Activated naive CD4-positive, alpha-beta T cell treated with anti-CD3 and anti-CD28 coated beads, Interleukin-2, amount 50 U/mL, for 24 hours (primary cell): ENCODE measurements at regions not wholly inside any gene's neighbourhood (a gene's known extent, or its start where the extent isn't known, plus 50 kb on each side); places are given as distances from the start of the nearest gene placed in this dataset.

ENCODE experiments used
- H3K27ac Mint-ChIP-seq: one replicate; pipeline ENCODE4 v1.8.0; 2021; ENCODE audit warnings: mild to moderate bottlenecking, mixed read lengths
- H3K27me3 Mint-ChIP-seq: one replicate; pipeline ENCODE4 v1.8.0; 2021; ENCODE audit warnings: mixed read lengths
- H3K36me3 Mint-ChIP-seq: one replicate; pipeline ENCODE4 v1.8.0; 2021; ENCODE audit warnings: mixed read lengths
- H3K4me1 Mint-ChIP-seq: one replicate; pipeline ENCODE4 v1.8.0; 2021; ENCODE audit warnings: mixed read lengths
- H3K4me3 Mint-ChIP-seq: one replicate; pipeline ENCODE4 v1.8.0; 2021; ENCODE audit warnings: mild to moderate bottlenecking, mixed read lengths
- H3K9me3 Mint-ChIP-seq: one replicate; pipeline ENCODE4 v1.8.0; 2021; ENCODE audit warnings: mixed read lengths

GRCh38 chr22:49042877-49043859 is 784.5 kb downstream of the BRD1 start:
- Mint-ChIP-seq H3K4me3 (no peak overlapping the region), H3K27ac (no peak overlapping the region), H3K4me1 (no peaks in the 10 kb centered on the region), H3K36me3 (no peaks in the 10 kb centered on the region), H3K9me3 (no peaks in the 10 kb centered on the region), H3K27me3 (peaks cover 2% of the 10 kb centered on the region)

- no peaks in the 10 kb centered on the region for H3K36me3 Mint-ChIP-seq
- no peaks in the 10 kb centered on the region for H3K9me3 Mint-ChIP-seq
- peaks cover 2% of the 10 kb centered on the region for H3K27me3 Mint-ChIP-seq
- H3K27ac Mint-ChIP-seq: no peak overlapping the region
- no peaks in the 10 kb centered on the region for H3K4me1 Mint-ChIP-seq
- H3K4me3 Mint-ChIP-seq: no peak overlapping the region
These were observed 785.6 kb downstream of the BRD1 start for GRCh38 chr22:49042066-49042465.

DNA sequence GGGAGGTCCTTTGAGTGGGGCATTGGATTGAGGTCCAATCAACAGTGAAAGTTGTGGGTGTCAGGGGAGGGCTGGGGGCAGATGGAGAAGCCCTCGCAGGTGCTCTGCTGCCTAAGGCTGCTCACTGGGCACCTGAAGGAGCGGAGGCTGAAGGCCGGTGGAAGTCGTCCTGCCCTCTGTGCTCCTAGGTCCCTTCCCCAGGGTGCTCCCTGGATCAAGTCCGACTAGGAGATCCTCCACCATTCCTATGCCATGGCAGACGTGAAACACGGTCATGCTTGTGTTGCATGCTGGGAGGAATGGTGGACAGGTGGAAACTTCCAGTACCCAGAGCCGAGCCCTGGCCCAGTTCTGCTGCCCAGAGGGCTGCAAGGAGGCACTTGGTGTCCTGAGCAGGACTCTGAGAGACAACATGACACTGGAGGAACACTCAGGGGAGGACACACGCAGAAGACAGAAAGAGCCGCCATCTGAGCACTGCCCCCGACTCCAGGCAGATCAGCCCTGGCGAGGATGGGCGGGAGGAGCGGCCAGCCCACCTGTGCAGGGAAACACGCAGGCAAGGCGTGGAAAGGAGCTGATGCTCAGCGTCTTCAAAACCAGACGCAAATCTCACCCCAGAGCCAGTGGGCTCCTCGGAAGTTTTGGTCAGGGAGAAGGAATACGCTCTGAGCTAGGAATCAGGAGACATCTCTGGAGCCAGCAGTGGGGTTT is 786.8 kb downstream of the BRD1 start:
- Mint-ChIP-seq H3K36me3 (no peaks in the 10 kb centered on the region), H3K9me3 (no peaks in the 10 kb centered on the region), H3K4me3 (no peak overlapping the region), H3K4me1 (no peaks in the 10 kb centered on the region), H3K27me3 (peaks cover 2% of the 10 kb centered on the region), H3K27ac (no peak overlapping the region)

DNA sequence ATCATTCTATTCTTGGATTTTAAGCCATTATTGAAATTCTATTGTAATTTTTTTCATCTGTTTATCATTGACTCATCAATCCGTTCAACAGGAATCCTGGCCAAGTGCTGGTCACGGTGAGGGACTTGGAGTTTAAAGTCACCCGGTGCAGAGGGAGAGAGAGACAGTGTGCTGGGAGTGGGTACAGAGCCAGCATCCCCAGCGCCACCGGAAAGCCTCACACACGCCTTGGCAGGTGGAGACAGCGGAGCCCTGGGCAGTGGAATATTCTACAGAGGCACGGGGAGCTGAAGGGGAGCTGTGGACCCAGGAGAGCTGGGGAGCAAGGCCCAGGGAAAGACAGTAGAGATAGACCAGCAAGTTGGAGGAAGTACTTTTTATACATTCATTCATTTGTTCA is 787.6 kb downstream of the BRD1 start:
- no peak overlapping the region for H3K27ac Mint-ChIP-seq
- no peaks in the 10 kb centered on the region for H3K9me3 Mint-ChIP-seq
- H3K36me3 Mint-ChIP-seq: no peaks in the 10 kb centered on the region
- H3K4me3 Mint-ChIP-seq: no peak overlapping the region
- no peaks in the 10 kb centered on the region for H3K4me1 Mint-ChIP-seq
- H3K27me3 Mint-ChIP-seq: peaks cover 2% of the 10 kb centered on the region

DNA sequence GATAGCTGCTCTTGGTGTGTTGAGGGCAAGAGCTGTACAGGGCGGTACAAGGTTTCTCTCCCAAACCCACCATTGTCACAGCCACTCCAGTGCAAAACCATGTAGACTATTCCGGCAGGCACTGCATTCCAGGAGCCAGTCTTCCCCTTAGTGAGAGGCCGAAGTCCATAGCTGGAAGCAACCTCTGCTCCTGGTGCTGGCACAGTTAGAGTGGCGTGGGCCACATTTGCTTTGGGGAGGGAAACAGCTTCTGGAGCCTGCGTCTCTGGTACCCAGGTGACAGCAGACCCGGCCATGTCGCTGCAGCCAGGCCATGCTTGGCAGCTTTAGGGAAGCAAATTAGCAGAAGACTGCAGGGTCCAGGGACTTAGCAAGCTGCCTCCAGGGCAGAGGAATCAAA is 788.0 kb downstream of the BRD1 start:
- H3K27ac Mint-ChIP-seq: no peak overlapping the region
- no peaks in the 10 kb centered on the region for H3K9me3 Mint-ChIP-seq
- no peaks in the 10 kb centered on the region for H3K4me1 Mint-ChIP-seq
- no peaks in the 10 kb centered on the region for H3K36me3 Mint-ChIP-seq
- peaks cover 2% of the 10 kb centered on the region for H3K27me3 Mint-ChIP-seq
- H3K4me3 Mint-ChIP-seq: no peak overlapping the region

DNA sequence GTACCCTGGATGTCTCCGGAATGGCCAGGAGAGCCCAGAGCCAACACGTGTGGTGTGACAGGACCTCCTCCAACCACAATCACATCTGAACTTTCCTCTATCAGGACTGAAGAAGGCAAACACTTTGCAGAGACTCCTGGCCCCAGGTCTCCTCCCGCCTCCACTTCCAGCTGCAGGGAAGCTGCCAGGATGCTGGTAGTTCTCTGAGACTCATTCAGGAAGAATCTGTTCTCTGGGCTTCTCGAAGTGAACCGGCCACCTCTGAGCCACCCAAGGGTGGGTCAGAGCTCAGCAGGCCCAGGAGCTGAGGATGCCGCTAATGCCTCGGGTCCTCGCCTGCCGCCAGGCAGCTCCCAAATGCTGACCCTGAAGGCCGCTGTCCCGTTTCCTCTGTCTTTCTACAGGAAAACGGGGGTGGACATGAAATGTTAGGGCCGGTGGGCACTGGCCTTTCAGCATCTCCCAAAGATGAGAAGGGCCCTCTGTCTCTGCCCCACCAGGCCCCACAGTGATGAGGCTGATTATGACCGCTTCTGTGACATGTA is 789.9 kb downstream of the BRD1 start:
- H3K4me3 Mint-ChIP-seq: no peak overlapping the region
- no peak overlapping the region for H3K27ac Mint-ChIP-seq
- peaks cover 4% of the 10 kb centered on the region for H3K27me3 Mint-ChIP-seq
- no peaks in the 10 kb centered on the region for H3K36me3 Mint-ChIP-seq
- no peaks in the 10 kb centered on the region for H3K9me3 Mint-ChIP-seq
- no peaks in the 10 kb centered on the region for H3K4me1 Mint-ChIP-seq

- Mint-ChIP-seq H3K27me3 (peaks cover 4% of the 10 kb centered on the region), H3K36me3 (no peaks in the 10 kb centered on the region), H3K9me3 (no peaks in the 10 kb centered on the region), H3K4me1 (no peaks in the 10 kb centered on the region), H3K27ac (no peak overlapping the region), H3K4me3 (no peak overlapping the region)
These were observed 791.2 kb downstream of the BRD1 start for GRCh38 chr22:49036513-49036912.

- Mint-ChIP-seq H3K4me1 (no peaks in the 10 kb centered on the region), H3K27ac (no peak overlapping the region), H3K9me3 (no peaks in the 10 kb centered on the region), H3K27me3 (peaks cover 6% of the 10 kb centered on the region), H3K4me3 (no peak overlapping the region), H3K36me3 (no peaks in the 10 kb centered on the region)
These were observed 791.7 kb downstream of the BRD1 start for GRCh38 chr22:49035818-49036457.

DNA sequence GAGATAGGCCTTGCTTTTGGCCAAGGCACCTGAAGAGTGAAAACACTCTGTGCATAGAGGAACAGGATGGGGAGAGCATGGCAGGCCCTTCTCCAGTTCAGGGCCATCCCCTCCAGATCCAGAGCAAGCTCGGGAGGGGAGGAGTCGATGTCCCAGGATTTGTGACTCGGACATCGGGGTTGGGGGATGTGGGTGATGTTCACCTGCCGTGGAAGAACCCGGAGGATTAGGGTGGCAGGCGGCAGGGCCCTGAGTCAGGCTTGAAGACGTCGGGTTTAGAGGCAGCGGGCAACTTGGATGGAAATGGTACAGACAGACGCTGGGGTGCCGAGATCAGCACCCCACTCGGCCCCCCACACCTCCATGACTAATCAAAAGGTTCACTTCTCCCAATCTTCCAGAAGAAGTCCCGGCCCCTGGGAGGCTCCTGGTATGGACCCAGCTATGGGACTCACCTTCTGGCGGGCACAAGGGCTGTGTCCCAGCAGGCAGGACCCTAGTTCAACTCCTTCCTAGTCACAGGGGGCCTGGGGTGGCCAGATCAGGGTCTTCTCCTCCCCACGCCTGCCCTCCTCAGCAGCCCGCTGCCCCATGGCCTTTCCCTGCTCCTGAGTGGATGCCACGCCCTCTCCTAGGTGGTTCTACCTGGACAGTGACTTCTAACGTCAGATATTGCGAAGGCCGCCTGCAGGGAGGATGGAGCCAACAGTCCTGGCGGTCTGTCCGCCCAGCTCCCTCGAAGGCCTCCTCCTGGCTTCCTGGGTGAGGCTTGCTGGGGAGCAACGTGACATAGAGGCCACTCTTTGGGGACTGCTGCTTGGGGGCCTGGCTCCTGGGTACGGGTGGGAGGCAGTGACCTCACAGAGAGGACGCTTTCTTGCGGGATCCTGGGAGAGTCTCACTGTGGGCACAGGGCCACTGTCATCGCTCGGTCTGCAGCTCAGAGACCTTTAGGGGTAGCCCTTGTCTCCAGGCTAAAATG is 792.5 kb downstream of the BRD1 start:
- H3K27ac Mint-ChIP-seq: no peak overlapping the region
- no peak overlapping the region for H3K4me3 Mint-ChIP-seq
- no peaks in the 10 kb centered on the region for H3K9me3 Mint-ChIP-seq
- H3K27me3 Mint-ChIP-seq: peaks cover 4% of the 10 kb centered on the region
- H3K4me1 Mint-ChIP-seq: no peaks in the 10 kb centered on the region
- no peaks in the 10 kb centered on the region for H3K36me3 Mint-ChIP-seq

DNA sequence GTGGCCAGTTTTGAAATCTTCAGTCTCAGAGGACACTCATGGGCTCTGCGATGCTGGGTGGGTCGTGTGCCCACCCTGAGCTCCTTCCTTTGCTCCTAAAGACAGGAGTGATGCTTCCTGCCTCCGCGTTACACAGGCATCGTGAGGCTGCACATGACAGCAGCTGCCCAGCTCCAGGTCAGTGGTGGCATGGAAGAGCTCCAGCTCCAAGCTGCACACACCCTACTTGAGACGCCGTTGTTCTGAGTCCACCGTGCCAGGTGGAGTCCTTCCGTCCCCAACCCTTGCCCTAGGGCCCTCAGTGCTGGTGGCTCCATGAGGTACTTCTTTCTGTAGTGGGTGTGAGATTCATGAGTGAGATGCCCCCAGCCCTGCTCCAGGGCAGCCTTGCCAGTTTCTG is 794.1 kb downstream of the BRD1 start:
- no peaks in the 10 kb centered on the region for H3K36me3 Mint-ChIP-seq
- H3K27me3 Mint-ChIP-seq: peaks cover 4% of the 10 kb centered on the region
- no peak overlapping the region for H3K27ac Mint-ChIP-seq
- no peaks in the 10 kb centered on the region for H3K9me3 Mint-ChIP-seq
- H3K4me1 Mint-ChIP-seq: no peaks in the 10 kb centered on the region
- no peak overlapping the region for H3K4me3 Mint-ChIP-seq

GRCh38 chr22:49032821-49033220 is 794.9 kb downstream of the BRD1 start:
- Mint-ChIP-seq H3K27me3 (peaks cover 4% of the 10 kb centered on the region), H3K36me3 (no peaks in the 10 kb centered on the region), H3K9me3 (no peaks in the 10 kb centered on the region), H3K4me1 (no peaks in the 10 kb centered on the region), H3K27ac (no peak overlapping the region), H3K4me3 (no peak overlapping the region)

- Mint-ChIP-seq H3K27ac (no peak overlapping the region), H3K27me3 (peaks cover 4% of the 10 kb centered on the region), H3K9me3 (no peaks in the 10 kb centered on the region)
These were observed 795.8 kb downstream of the BRD1 start for GRCh38 chr22:49031746-49032330.

DNA sequence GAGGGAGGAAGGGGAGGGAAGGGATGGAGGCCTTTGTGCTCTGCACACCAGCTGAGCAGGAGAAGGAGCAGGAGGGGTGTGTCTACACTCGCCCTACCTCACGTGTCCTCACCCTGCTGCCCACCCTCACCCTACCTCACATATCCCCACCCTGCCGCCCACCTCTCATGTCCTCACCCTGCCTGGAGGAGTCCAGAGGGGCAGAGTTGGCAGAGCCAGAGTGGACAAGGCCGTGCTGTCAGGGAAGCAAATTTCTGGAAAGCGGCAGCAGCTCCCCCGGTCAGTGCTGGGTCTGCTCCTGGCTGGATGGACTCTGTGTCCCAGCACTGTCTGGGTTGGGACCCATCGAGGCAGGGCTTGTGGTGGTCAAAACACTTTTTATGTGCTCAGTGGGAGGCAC is 799.6 kb downstream of the BRD1 start:
- Mint-ChIP-seq H3K36me3 (no peaks in the 10 kb centered on the region), H3K27me3 (peaks cover 3% of the 10 kb centered on the region), H3K4me3 (no peak overlapping the region), H3K27ac (no peak overlapping the region), H3K9me3 (no peaks in the 10 kb centered on the region), H3K4me1 (no peaks in the 10 kb centered on the region)

More at GRCh38 chr22:49031746-49032330, 795.8 kb downstream of the BRD1 start:
- Mint-ChIP-seq H3K4me1 (no peaks in the 10 kb centered on the region), H3K36me3 (no peaks in the 10 kb centered on the region), H3K4me3 (no peak overlapping the region)

GRCh38 chr22:49027368-49027670 is 800.4 kb downstream of the BRD1 start:
- H3K27me3 Mint-ChIP-seq: peaks cover 3% of the 10 kb centered on the region
- H3K27ac Mint-ChIP-seq: no peak overlapping the region
- no peaks in the 10 kb centered on the region for H3K36me3 Mint-ChIP-seq
- H3K4me1 Mint-ChIP-seq: no peaks in the 10 kb centered on the region
- no peak overlapping the region for H3K4me3 Mint-ChIP-seq
- H3K9me3 Mint-ChIP-seq: no peaks in the 10 kb centered on the region
